ENCODE measurements at regions not wholly inside any gene's neighbourhood (a gene's known extent, or its start where the extent isn't known, plus 50 kb on each side); places are given as distances from the start of the nearest gene placed in this dataset.

DNA sequence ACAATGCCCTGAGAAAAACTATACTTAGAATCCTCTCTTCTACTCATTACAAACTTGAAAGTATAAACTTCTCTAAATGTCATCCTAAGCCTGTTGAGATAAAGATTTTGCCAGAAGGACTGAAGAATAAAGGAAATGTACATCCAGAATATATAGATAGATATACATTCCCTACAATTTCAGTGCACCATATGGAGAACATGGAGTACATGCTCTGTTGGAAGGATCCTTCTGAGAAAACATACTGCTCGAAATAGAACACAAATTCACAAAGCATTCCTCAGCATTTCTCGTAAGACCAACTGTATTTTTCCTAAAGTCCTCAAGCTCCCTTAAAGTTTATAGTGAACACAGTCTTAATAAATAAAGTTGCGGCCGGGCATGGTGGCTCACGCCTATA is 69.7 kb upstream of the RASA1 start:
- TF ChIP-seq EZH2phosphoT487 (IDR thresholded peaks at IDR 0.05; ENCODE audit: borderline replicate concordance, low read length) (no peak), CTCF (IDR thresholded peaks at IDR 0.05; ENCODE audit: low read depth, low read length, poor library complexity, severe bottlenecking) (no peak)
